ENCODE measurements at regions not wholly inside any gene's neighbourhood (a gene's known extent, or its start where the extent isn't known, plus 50 kb on each side); places are given as distances from the start of the nearest gene placed in this dataset.

- ChIA-PET CTCF (interaction anchor here (1.1 to 4.9 kb wide), 2 partner anchors 12 to 27 kb away, joined by 4 to 47 read pairs; no protein-coding TSS in a partner anchor), POLR2A (no interaction called here)
- Histone ChIP-seq H3K4me1 (ENCODE audit: control insufficient read depth, extremely low read depth, insufficient read depth, low read length) (no peaks in the 10 kb centered on the region), H3K36me3 (ENCODE audit: control insufficient read depth in 2 of 2, extremely low read depth in 1 of 2, insufficient read depth in 2 of 2, low read length in 2 of 2) (no peaks in the 10 kb centered on the region), H4K20me1 (replicated peaks; ENCODE audit: control insufficient read depth, extremely low read depth, insufficient read depth, low read length) (no peaks in the 10 kb centered on the region), H3K9me3 (replicated peaks; ENCODE audit: control insufficient read depth, insufficient read depth, low read length) (no peaks in the 10 kb centered on the region), H3K4me2 (ENCODE audit: insufficient read depth, low read length) (no peak overlapping the region), H3K4me3 (replicated peaks in 1 of 3; ENCODE audit: insufficient read depth in 1 of 3, low read depth in 1 of 3, low read length in 3 of 3) (no peak overlapping the region), H3K9ac (replicated peaks; ENCODE audit: extremely low read depth, insufficient read depth, low read length) (no peak overlapping the region), H3K27ac (ENCODE audit: insufficient read depth, low read depth, low read length) (no peak overlapping the region), H3K27me3 (ENCODE audit: control insufficient read depth in 2 of 2, insufficient read depth in 2 of 2, low read length in 2 of 2) (no peaks in the 10 kb centered on the region), H3K79me2 (ENCODE audit: control insufficient read depth, insufficient read depth, low read length) (no peaks in the 10 kb centered on the region), H3K9me1 (replicated peaks; ENCODE audit: control insufficient read depth, extremely low read depth, insufficient read depth, low read length) (no peaks in the 10 kb centered on the region), H2AFZ (ENCODE audit: low read depth, low read length) (no peak overlapping the region)
- intact Hi-C loops (cut with micrococcal nuclease) (no loop called here), dilution Hi-C loops (cut with MboI; ENCODE audit: extremely low pct_ligation_motif_present, low sequenced_read_pairs) (no loop called here)
- BruUV-seq (replicated peaks), result no TSS peak
- FAIRE-seq, result no peak
- TF ChIP-seq MYC (IDR thresholded peaks at IDR 0.05; ENCODE audit: low read depth, low read length), result no peak
- DNase-seq (ENCODE audit: low read depth, low spot score), result no peak
Measured at GRCh38 chr11:30155428-30155827, 75.4 kb upstream of the FSHB start.

GRCh38 chr11:30159546-30159945 lies 71.3 kb upstream of the FSHB start:
- Histone ChIP-seq H3K36me3 (ENCODE audit: control insufficient read depth in 2 of 2, extremely low read depth in 1 of 2, insufficient read depth in 2 of 2, low read length in 2 of 2) (no peaks in the 10 kb centered on the region), H3K9me1 (replicated peaks; ENCODE audit: control insufficient read depth, extremely low read depth, insufficient read depth, low read length) (no peaks in the 10 kb centered on the region), H3K27me3 (ENCODE audit: control insufficient read depth in 2 of 2, insufficient read depth in 2 of 2, low read length in 2 of 2) (no peaks in the 10 kb centered on the region), H2AFZ (ENCODE audit: low read depth, low read length) (no peak overlapping the region), H4K20me1 (replicated peaks; ENCODE audit: control insufficient read depth, extremely low read depth, insufficient read depth, low read length) (no peaks in the 10 kb centered on the region), H3K79me2 (ENCODE audit: control insufficient read depth, insufficient read depth, low read length) (no peaks in the 10 kb centered on the region), H3K9me3 (replicated peaks; ENCODE audit: control insufficient read depth, insufficient read depth, low read length) (no peaks in the 10 kb centered on the region), H3K27ac (ENCODE audit: insufficient read depth, low read depth, low read length) (no peak overlapping the region), H3K9ac (replicated peaks; ENCODE audit: extremely low read depth, insufficient read depth, low read length) (no peak overlapping the region), H3K4me1 (ENCODE audit: control insufficient read depth, extremely low read depth, insufficient read depth, low read length) (no peaks in the 10 kb centered on the region), H3K4me2 (ENCODE audit: insufficient read depth, low read length) (no peak overlapping the region), H3K4me3 (replicated peaks in 1 of 3; ENCODE audit: insufficient read depth in 1 of 3, low read depth in 1 of 3, low read length in 3 of 3) (no peak overlapping the region)
- DNase-seq (ENCODE audit: low read depth, low spot score), result no peak
- no TSS peak for BruUV-seq (replicated peaks)
- intact Hi-C loops (cut with micrococcal nuclease) (no loop called here), dilution Hi-C loops (cut with MboI; ENCODE audit: extremely low pct_ligation_motif_present, low sequenced_read_pairs) (no loop called here)
- ChIA-PET POLR2A (no interaction called here), CTCF (interaction anchor here (7.2 kb wide), 1 partner anchor 15 kb away, joined by 38 read pairs; no protein-coding TSS in a partner anchor)
- FAIRE-seq, result no peak
- TF ChIP-seq JUN (IDR thresholded peaks at IDR 0.05; ENCODE audit: borderline replicate concordance, insufficient read depth, insufficient read length, low read depth) (no peak), GATA2 (IDR thresholded peaks at IDR 0.05; ENCODE audit: insufficient read depth, insufficient read length, low read depth, low read length) (no peak), POLR2AphosphoS5 (IDR thresholded peaks at IDR 0.05; ENCODE audit: insufficient read depth, low read depth, low read length) (no peak), MAX (IDR thresholded peaks at IDR 0.05; ENCODE audit: insufficient read depth, insufficient read length) (no peak), MYC (IDR thresholded peaks at IDR 0.05; ENCODE audit: low read depth, low read length) (no peak), EZH2 (IDR thresholded peaks at IDR 0.05; ENCODE audit: borderline replicate concordance, low read depth, low read length, severe bottlenecking) (no peak), CTCF (IDR thresholded peaks at IDR 0.05; ENCODE audit: extremely low read depth in 1 of 2, insufficient read depth in 1 of 2, low read depth in 1 of 2, low read length in 2 of 2) (no peak), POLR2A (IDR thresholded peaks at IDR 0.05; ENCODE audit: low read depth, low read length) (no peak), FOS (IDR thresholded peaks at IDR 0.05; ENCODE audit: borderline replicate concordance, insufficient read depth, low read length) (no peak)
